HG03442 (cell line): ENCODE measurements at regions not wholly inside any gene's neighbourhood (a gene's known extent, or its start where the extent isn't known, plus 50 kb on each side); places are given as distances from the start of the nearest gene placed in this dataset.
"Not testable (repeated sequence)": the region's sequence is repeated elsewhere in the genome, so short reads cannot be mapped to it uniquely, and the experiment has no call there.

ENCODE experiments used
- ATAC-seq: cut with Tn5 transposase; IDR thresholded peaks from one replicate; pipeline ENCODE4 v1.9.1; 2021; ENCODE audit warnings: mild to moderate bottlenecking, moderate library complexity; ENCODE audit not compliant: unreplicated experiment

- no peak for ATAC-seq
Measured at GRCh38 chr12:83321971-83322370, 635.3 kb downstream of the TMTC2 start.

GRCh38 chr12:83320350-83320749, 633.6 kb downstream of the TMTC2 start:
- ATAC-seq, result no peak

- ATAC-seq, result no peak
Measured at GRCh38 chr12:83318386-83319098, 631.8 kb downstream of the TMTC2 start.

GRCh38 chr12:83317595-83317994, 630.9 kb downstream of the TMTC2 start:
- no peak for ATAC-seq

- ATAC-seq, result no peak
Measured at GRCh38 chr12:83313827-83314226, 627.1 kb downstream of the TMTC2 start.

GRCh38 chr12:83313322-83313721, 626.6 kb downstream of the TMTC2 start:
- no peak for ATAC-seq

- no peak for ATAC-seq
Measured at GRCh38 chr12:83276904-83277303, 590.2 kb downstream of the TMTC2 start.

GRCh38 chr12:83271201-83271600, 584.5 kb downstream of the TMTC2 start:
- ATAC-seq, result no peak

GRCh38 chr12:83265808-83266207, 579.1 kb downstream of the TMTC2 start:
- ATAC-seq, result no peak

- ATAC-seq, result peak; percentile 41
Measured at GRCh38 chr12:83261998-83262397, 575.3 kb downstream of the TMTC2 start.

GRCh38 chr12:83260126-83260525, 573.4 kb downstream of the TMTC2 start:
- ATAC-seq, result not testable (repeated sequence)

- ATAC-seq, result no peak
Measured at GRCh38 chr12:83257726-83258125, 571.0 kb downstream of the TMTC2 start.

- no peak for ATAC-seq
Measured at GRCh38 chr12:83256562-83256961, 569.9 kb downstream of the TMTC2 start.

GRCh38 chr12:83250866-83251265, 564.2 kb downstream of the TMTC2 start:
- no peak for ATAC-seq

GRCh38 chr12:83245156-83245555, 558.5 kb downstream of the TMTC2 start:
- ATAC-seq, result no peak

- ATAC-seq, result no peak
Measured at GRCh38 chr12:83244001-83244400, 557.3 kb downstream of the TMTC2 start.

GRCh38 chr12:83233987-83234386, 547.3 kb downstream of the TMTC2 start:
- ATAC-seq, result not testable (repeated sequence)

GRCh38 chr12:83226960-83227359, 540.3 kb downstream of the TMTC2 start:
- not testable (repeated sequence) for ATAC-seq

GRCh38 chr12:83225806-83226205, 539.1 kb downstream of the TMTC2 start:
- ATAC-seq, result no peak

GRCh38 chr12:83224012-83224411, 537.3 kb downstream of the TMTC2 start:
- no peak for ATAC-seq

- no peak for ATAC-seq
Measured at GRCh38 chr12:83220774-83221173, 534.1 kb downstream of the TMTC2 start.

- ATAC-seq, result no peak
Measured at GRCh38 chr12:83216230-83216629, 529.5 kb downstream of the TMTC2 start.

- no peak for ATAC-seq
Measured at GRCh38 chr12:83214185-83214584, 527.5 kb downstream of the TMTC2 start.
